Kidney capillary endothelial cell (primary cell): ENCODE measurements at regions not wholly inside any gene's neighbourhood (a gene's known extent, or its start where the extent isn't known, plus 50 kb on each side); places are given as distances from the start of the nearest gene placed in this dataset.

Experiments
- DNase-seq: peaks from one replicate; pipeline ENCODE4 v3.0.0-alpha.2; 2018; ENCODE audit warnings: low spot score

DNA sequence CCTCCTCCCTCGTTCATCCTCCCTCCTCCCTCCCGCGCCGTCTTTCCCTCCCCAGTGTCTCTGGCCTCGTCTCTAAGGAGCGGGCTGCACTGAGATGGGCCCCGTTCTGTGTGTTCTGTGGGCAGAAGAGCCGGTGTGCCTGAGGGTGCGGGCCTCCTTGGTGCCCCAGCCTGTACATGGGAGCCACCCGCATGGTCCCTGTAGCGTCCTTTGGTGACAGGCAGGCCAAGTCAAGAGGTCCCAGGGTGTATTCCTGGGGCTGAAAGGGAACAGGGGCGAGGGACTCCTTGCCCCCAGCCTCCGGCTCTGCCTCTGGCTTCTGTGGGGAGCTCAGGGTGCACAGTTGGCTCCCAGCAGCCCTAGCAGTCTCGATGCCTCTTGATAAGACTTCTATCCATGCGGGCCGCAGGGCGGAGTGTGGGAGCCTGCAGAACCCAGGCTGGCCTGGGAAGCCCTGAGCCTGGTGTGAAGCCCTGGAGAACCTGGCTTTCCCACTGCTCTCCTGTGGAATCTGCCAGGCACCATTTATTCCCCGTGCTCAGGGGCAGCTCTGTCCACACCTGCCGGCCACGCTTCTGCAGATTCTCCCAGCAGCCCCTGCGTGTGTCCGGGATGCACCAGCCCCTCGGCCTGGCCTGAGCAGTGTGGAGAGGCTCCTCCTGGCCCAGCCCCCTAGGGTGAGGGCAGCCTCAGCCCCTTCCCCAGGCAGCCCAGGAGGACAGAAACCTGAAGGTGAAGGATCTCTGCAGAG is 181.3 kb downstream of the KIF26A start:
- no peak for DNase-seq

DNA sequence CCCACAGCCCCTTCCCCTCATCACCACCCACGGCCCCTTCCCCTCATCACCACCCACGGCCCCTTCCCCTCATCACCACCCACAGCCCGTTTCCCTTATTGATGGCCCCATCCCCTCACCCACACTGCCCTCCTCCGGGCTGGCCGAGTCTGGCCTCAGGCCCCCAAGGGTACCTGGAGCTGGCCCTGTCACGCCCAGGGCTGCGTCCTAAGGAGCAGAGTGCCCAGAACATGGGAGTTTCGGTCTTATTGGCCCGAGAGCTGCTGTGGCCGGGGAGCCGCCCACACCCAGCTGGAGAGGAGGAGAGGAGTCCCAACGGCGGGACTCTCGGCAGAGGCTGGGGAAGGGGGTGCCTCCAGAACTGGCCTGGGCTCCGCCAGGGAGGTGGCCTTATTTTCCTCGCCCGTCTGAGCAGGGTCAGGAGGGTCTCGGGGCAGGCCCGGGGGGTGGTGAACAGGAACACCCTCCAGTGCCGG is 182.3 kb downstream of the KIF26A start:
- DNase-seq: no peak

DNA sequence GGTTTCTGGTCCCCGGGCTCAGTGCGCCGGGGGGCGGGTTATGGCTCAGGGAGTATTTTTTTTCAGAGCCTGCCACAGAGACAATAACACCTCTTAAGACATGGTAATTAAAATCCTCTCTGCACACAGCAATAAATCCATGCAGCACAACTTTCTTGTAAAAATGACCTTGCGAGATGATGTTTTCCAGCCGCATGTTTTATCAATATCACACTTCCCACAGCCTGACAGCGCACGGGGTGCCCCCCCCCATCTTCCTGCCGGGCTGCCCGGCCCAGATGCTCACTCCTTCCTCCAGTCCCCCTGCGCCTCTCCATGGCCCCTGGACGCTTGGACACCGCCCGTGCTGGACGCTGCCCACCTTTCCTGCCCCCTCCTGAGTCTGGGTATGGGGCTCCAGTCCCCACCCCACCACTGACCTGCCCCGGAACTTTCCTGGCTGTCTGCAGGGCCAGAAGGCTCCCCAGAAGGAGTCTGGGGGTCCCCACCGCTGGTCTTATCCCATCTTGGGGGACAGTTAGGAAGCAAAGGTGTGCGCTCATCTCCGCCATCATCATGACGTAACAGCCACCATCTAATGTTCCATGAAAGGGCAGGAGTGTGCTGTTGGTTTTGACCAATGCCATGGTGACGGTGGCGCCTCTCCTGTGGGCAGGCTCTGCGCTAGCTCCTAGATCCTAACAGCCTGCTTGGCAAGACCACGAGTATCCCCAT is 182.9 kb downstream of the KIF26A start:
- no peak for DNase-seq

DNA sequence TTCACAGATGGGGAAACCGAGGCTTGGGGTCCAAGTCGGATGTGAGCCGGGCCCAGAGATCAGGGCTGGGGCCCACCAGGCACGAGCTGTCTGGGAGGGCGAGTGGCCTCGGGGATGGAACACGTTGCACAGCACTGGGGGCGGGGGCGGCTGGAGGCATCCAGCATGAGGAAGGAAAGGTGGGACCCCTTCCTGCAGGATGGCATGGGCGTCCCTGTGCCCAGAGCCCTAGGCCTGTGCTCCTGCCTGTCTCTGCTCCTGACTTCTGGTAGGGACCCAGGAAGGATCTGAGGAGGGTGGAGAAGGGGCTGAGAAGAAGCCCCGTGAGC is 183.4 kb downstream of the KIF26A start:
- DNase-seq: no peak

DNA sequence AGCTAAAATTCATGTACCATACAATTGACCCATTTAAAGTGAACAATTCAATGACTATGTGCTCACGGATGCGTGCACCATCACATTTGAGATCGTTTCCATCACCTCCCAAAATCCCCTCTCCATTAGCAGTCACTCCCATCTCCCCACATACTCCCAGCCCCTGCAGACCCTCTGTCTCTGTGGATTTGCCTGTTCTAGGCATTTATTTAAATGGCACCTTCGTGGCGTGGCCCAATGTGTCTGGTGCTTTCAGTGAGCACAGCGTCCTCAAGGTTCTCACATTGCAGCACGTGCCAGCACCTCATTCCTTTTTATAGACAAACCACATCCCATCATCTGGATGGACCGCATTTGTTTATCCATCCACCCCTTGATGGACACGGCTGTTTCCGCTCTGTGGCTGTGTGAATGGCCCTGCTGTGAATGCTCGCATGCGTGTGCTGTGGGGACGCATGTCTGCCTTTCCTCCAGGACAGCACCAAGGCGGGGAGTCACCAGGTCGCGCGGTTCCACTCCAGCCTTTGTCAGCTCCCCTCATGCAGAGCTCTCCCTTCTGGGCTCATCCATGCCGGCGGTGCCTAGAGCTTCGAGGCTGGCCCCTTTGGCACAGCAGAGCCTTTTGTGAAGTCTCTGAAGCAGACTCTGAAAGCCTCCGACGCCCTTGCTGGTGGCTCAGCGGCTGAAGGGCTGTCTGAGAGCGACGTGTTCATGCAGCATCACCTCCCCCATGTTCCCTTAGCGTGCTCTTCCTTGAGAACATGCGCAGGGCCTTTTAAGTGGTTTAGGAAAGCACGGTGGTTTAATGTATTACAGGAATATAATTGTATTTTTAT is 184.4 kb downstream of the KIF26A start:
- no peak for DNase-seq

DNA sequence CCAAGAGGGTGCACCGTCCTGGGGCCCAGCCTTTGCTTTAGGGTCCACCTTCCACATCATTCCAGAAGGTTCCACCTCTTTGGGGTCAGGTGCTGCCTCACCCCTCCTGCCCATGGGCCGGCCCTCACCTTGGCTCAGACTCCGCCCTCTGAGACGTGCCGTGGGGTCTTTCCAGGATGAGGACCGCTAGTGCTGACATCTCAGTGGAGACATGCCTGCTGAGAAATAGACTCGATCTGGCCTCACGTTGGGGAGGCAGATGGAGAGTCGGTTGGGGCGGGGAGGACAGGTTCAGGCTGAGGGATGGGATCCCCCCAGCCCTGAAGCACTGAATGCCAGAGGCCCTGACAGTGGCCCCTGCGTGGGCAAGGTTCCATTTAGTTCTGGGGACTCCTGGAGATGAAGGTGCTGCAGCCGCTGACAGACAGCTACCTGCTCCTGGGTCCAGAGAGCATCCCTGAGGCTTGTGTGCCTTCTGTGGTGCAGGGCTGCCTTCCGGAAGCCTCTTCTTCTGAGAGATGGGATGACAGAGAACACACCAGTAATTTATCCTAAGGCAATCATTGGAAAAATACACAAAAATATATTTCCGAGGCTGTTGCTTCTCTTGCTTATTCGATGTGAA is 185.3 kb downstream of the KIF26A start:
- DNase-seq: no peak

DNA sequence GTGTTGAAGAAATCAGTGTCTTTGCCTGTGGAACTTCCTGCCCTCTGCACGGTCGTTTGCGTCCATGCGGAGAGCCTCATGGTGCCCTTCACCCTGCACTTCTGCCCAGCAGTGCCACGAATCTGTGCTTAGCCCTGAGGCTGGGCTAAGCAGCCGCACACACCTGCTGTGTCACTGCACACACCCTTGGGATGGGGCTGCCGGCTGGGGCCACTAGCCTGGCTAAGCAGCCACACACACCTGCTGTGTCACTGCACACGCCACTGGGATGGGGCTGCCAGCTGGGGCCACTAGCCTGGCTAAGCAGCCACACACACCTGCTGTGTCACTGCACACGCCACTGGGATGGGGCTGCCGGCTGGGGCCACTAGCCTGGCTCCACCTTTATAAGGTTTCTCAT is 188.5 kb downstream of the KIF26A start:
- DNase-seq: no peak

DNA sequence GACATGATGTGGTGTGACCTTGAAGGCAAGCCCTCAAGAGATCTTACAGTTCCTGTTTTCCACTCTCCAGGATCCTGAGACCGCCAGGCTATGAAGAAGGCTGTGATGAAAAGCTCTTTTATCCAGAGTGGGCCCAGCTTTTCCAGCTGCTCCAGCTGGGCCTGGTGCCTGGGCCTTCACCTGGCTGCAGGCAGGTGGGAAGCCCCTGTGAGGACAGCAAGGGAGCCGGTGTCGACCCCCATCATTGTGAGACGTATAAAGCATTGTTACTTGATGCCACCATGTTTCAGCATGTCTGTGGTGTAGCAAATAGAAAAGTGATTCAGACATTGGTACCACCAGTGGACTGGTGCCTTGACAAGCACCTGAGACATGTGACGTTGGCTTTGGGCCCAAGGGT is 190.2 kb downstream of the KIF26A start:
- DNase-seq: no peak

DNA sequence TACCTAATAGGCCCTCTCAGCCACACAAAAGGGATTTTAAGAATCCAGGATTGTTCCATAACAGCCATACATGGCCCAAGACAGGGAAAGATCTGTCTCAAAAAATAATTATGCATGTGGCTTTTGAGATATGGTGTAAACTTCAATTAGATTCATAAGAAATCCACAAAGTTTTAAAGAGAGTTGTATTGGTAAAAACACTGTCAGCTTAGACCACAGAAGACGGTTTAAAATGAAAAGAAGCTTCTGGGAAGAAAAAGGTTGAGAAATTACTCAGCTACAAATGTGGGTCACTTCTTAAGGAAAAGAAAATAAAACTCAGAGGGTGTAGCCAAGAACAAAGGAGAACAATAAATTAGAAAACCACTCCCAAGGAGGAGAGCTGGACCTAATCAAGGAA is 191.4 kb downstream of the KIF26A start:
- no peak for DNase-seq

DNA sequence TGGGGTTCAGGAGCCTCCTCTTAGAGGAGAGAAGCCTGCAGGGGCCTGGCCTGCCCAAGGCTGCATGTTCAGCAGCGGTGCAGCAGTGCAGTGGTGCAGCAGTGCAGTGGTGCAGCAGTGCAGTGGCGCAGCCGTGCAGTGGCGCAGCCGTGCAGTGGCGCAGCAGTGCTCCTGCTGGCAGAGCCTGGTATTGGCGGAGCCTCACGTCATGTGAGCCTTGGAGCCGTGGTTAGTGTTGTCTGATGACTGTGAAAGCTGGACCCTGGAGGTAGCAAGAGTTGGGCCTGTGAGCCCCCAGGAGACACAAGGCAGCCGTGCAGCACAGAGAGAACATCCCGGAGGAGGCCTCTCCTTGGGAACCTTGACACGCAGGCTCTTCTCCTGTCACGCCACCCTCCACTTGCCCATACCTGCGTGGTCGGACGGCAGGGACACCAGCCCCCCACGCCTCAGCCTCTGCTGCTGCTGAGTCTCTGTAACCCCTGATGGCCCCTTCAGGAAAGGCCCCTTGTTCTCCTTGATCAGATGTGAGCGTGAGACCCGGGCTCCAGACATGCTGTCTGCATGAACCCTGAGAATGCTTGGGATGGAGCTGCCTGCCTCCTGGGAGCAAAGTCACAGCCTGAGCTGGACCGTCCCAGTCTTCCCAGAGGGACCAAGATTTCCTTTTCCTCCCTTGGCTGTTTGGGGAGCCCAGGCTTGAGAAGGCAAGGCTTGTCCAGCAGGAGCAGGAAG is 193.7 kb downstream of the KIF26A start:
- no peak for DNase-seq

DNA sequence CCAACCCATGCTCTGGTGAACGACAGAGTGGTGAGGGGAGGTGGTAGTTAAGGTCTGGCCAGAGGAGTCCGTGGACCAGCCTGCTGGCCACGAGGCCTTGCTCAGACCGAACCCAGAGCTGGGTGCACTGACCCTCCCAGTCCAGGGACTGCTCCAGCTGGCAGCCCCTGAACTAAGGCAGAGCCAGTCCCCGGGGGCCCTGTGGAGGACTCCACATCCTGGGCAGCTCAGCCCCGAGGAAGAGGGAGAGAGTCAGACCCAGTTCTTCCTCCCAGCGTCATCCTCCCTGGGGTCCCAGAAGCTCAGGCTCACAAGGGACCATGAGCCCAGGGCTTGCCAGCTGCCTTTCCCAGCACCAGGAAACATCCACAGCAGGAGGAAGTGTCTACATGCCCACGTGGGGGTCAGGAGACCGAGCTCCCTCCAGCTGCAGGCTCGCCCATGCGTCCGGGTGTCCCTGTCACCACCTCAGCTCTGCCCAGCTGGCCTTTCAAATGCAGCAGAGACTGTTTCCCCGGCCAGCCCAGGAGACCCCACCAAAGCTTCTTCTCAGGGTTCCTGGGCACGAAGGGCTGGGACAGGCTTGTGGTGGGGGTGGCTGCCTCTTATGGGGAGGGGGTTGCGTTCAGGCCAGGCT is 194.4 kb downstream of the KIF26A start:
- peak; percentile 8 for DNase-seq

DNA sequence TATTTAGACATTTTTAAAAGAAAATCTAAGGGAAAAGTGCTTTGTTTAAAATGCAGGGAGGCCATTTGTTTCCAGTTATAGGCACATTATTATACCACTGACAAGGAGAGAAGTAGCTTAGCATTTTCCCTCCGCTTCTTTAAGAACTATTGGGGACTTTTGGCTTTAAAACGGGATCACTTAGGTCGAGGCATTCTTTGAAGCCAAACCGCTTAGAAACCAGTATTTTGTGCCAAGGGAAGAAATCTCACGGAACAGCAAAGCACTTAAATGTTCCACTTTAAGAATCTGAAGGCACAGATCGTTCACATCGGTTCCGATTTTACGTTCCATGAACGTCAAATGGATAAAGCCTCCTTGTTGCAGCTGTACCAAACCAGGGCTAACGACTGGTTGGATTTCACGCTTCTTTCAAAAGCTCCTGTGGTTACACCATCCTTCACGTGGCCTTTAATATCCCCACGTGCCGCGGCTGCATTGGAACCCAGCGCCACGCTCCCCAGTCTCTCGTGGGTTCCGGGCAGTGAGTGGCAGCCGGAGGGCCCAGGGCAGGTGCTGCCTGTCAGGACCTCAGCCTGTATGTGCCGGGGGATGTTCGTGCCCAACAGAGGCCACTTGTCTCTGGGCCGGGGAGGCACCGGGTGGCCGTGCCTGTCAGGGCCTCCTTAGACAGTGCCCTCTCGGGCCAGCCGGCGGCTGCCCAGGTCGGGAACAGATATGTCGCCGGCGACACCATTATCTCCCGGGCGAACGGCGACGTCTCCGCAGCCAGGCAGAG is 195.4 kb downstream of the KIF26A start:
- DNase-seq: no peak

DNA sequence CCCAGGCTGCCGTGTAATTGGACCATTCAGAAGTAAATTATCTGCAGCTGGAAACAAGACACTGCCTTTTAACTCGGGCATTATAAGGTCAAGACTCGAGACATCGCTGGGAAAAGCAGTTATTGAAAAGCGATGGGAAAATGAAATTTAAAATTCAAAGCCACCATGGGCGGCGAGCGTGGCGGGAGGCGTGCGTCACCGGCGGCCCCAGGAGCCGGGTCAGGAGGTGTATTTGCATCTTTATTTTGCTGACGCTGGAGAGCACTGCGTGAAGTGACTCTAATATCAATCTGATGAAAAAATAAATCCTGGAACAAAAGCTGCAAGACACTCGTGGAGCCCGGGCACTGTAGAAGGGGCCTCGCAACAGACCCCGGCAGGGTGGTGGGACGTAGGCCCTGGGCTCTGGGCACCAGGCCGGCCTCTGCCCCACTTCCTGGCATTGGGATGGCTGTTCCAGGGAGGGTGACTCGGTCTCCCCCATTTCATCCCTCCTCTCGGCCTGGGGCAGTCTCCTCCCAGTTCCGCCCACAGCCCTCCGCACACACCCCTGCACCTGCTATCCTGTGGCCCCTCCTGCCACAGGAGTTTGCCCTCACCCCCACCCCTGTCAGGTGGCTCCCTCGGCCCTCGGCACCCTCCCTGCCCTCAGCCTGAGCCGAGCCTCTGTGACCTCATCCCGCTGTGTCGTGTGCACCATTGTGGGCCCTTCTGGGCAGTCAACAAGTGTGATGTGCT is 196.2 kb downstream of the KIF26A start:
- no peak for DNase-seq

DNA sequence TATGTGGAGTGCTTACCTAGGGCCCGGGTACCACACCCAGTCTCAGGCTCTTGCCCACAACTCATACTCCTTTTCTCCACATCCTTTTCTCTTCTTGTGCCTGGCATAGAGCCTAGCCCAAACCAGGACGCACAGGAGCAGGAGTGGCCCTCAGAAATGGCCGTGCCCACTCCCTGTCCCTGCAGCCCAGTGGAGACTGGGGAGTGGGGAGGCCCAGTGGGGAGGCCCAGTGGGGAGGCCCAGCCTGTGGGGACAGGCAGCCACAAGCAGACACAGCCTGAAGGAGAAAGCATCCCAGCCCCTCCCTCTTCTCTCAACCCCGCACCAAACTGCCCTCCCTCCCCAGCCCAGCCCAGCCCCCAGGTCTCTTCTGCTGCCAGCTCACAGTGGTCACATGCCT is 196.8 kb downstream of the KIF26A start:
- no peak for DNase-seq

DNA sequence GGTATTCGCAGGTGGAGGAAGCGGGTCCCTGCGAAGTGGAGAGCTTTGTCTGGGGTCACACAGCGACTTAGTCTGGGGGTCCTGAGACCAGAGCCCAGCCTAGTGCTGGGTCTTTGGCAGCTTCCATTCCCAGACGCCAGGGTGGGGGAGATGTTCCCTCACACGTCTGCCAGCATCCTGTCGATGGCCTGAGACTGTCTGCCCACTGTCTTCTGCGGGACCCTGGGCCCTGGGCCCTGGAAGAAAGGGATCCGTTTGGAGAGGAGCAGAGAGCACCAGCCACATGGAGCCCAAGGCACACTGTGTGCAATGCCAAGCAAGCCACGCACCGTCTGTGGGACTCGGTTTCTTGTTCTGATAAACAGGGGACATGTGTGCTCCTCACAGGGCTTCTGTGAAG is 197.2 kb downstream of the KIF26A start:
- no peak for DNase-seq

DNA sequence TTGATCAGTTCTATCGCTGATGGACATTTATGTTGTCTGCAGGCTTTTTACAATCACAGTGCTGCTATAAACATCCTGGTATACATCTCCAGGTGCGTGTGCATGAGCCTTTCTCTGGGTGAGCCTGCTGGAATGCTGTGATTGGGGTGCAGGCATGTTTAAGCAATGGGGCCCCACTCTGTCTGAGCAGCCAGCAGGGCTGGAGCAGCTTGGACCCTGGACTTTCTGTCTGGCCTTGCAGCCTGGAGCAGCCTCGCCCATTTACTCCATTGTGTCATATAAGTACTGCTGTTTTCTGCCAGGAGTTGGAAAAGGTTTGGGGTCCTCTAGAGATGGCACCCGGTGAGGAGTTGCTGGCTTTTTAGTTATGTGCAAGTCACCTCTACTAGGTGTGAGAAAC is 199.0 kb downstream of the KIF26A start:
- DNase-seq: no peak

DNA sequence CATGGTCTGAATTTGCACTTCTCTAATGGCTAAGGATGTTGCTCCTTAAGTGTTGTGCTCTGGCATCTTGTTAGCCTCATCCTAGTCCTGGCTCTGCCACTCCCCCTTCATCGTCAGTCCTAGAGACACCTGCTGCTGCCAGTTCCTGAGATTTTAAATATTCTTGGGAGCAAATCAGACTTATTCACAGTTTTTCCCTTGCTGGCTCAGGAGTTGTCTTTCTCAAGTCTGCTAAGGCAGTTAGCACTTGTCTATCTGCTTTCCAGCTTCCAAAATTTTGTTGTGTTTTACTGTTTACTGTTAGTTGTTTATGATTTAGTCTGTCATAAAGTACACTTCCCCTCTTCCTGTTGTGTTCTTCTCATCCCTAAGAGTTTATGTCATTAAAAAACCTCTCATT is 201.0 kb downstream of the KIF26A start:
- no peak for DNase-seq

DNA sequence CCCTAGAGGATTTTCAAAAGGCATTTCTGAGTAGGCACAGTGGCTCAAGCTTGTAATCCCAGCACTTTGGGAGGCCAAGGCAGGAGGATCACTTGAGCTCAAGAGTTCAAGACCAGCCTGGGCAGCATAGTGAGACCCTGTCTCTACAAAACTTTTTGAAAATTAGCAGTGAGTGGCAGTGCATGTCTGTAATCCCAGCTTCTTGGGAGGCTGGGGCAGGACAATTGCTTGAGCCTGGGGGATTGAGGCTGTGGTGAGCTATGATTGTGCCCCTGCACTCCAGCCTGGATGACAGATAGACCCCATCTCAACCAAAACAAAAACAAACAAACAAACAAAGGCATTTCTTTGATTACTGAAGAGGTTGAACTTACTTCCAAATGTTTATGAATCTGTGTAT is 201.4 kb downstream of the KIF26A start:
- no peak for DNase-seq

DNA sequence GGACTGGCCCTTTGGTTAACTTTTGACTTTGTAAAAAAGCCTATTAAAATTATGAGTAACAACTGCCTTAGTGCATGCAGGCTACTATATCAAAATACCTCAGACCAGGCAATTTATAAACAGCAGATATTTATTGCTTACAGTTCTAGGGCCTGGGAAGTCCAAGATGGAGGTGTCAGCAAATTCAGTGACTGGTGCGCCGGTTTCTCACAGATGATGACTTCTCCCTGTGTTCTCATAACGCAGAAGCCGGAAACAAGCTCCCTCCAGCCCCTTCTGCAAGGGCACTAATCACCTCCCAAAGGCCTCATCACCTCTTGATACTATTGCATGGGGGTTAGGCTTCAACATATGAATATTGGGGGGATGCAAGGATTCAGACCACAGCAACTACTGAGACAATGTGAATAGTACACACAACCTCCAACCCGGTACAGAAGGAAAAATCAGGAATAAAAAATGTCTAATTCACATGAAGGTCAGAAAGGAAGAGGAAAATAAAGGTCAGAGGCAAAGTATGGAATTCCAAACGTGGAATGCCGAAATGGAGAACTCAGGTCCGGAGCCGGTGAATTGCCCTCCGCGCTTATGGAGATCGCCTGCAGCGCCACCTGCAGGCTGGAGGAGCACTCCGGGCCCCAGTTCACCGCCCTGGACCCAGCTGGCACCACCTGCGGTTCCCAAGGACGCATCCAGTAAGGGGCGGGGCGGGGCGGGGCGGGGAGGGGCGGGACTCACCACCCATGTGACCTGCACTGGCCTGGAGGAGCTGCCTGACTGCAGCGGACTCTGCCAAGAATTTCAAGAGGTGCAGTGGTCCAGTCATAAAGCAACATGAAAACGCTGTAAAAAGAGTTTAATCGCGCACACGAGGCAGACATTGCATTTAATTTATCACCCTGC is 203.4 kb downstream of the KIF26A start:
- DNase-seq: peak; percentile 55
